ENCODE measurements at regions not wholly inside any gene's neighbourhood (a gene's known extent, or its start where the extent isn't known, plus 50 kb on each side); places are given as distances from the start of the nearest gene placed in this dataset.

DNA sequence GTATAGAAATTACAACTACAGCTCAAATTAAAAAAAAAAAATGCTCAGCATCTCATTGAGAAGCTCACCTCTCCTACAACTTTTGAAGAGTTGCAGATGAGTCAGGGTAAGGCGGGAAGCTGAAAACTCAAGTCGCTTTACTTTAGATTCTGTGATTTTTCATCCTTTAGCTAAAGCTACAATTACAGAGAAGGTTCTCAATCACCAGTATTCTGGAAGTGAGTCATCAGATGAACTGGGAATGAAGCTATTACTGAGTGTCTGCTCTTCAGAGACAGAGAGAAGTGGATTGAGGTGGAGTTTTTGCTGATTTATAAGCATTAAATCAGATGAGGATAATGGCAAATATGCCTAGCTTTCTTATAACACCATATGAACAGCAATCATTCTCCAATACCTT lies 91.9 kb downstream of the TFAP2A start:
- DNase-seq (no peak), ATAC-seq (no peak)
- Mint-ChIP-seq H3K27me3 (peaks cover 0 to 10% (median 0%) of the 10 kb centered on the region in 5 donors), H3K27ac (no peak overlapping the region), H3K4me3 (no peak overlapping the region), H3K36me3 (no peaks in the 10 kb centered on the region), H3K9me3 (peaks cover 0 to 7% (median 2%) of the 10 kb centered on the region in 11 donors), H3K4me1 (no peaks in the 10 kb centered on the region)
- POLR2A ChIA-PET: no interaction called here
- intact Hi-C loops (cut with micrococcal nuclease): no loop called here
- H3K36me3 ChIP-seq (ENCODE audit: control insufficient read depth in 2 of 3, insufficient read depth in 3 of 3, low read length in 3 of 3): no peaks in the 10 kb centered on the region
- peaks cover 0 to 5% (median 0%) of the 10 kb centered on the region in 3 experiments for H3K9me3 ChIP-seq (ENCODE audit: control insufficient read depth in 2 of 3, low read length in 3 of 3)
- H3K4me3 ChIP-seq (ENCODE audit: low read length): no peak overlapping the region
- H3K4me1 ChIP-seq (ENCODE audit: control insufficient read depth in 2 of 2, insufficient read depth in 2 of 2, low read length in 2 of 2): no peaks in the 10 kb centered on the region
- CTCF ChIA-PET: interaction anchor here (0.7 kb wide), 1 partner anchor 16 kb away, joined by 4 read pairs; no protein-coding TSS in a partner anchor
- no peak overlapping the region for H3K27ac ChIP-seq (ENCODE audit: low read depth, low read length)
- no peaks in the 10 kb centered on the region for H3K27me3 ChIP-seq (ENCODE audit: control insufficient read depth in 2 of 2, insufficient read depth in 2 of 2, low read length in 2 of 2)

DNA sequence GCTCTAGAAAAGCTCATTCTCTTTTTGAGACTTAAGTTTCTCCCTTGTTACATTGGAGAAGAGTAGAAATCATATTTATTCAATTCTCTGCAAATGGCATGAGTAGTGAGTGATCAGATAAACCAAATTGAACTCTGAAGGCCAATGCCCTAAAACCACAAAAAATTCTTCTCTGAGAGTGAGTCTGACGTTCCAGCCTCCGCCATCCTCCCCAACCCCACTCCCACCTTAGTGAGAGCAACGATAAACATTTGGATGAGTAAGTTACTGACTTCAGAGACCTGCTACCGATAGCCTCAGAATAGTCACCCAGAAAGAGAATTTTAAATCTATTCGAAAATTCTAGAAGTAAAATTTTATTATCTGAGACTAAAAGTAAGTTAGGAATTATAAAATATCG lies 94.6 kb downstream of the TFAP2A start:
- no peaks in the 10 kb centered on the region for H3K27me3 ChIP-seq (ENCODE audit: control insufficient read depth in 2 of 2, insufficient read depth in 2 of 2, low read length in 2 of 2)
- intact Hi-C loops (cut with micrococcal nuclease): no loop called here
- no peaks in the 10 kb centered on the region for H3K4me1 ChIP-seq (ENCODE audit: control insufficient read depth in 2 of 2, insufficient read depth in 2 of 2, low read length in 2 of 2)
- no peak overlapping the region for H3K27ac Mint-ChIP-seq
- ChIA-PET POLR2A (no interaction called here), CTCF (no interaction called here)
- peaks cover 0 to 7% (median 3%) of the 10 kb centered on the region in 11 donors for H3K9me3 Mint-ChIP-seq
- peaks cover 0 to 14% (median 0%) of the 10 kb centered on the region in 5 donors for H3K27me3 Mint-ChIP-seq
- ATAC-seq (no peak), DNase-seq (no peak)
- no peak overlapping the region for H3K27ac ChIP-seq (ENCODE audit: low read depth, low read length)
- H3K36me3 ChIP-seq (ENCODE audit: control insufficient read depth in 2 of 3, insufficient read depth in 3 of 3, low read length in 3 of 3): no peaks in the 10 kb centered on the region
- H3K36me3 Mint-ChIP-seq: no peaks in the 10 kb centered on the region
- H3K4me3 ChIP-seq (ENCODE audit: low read length): no peak overlapping the region
- H3K4me1 Mint-ChIP-seq: no peaks in the 10 kb centered on the region
- H3K9me3 ChIP-seq (ENCODE audit: control insufficient read depth in 2 of 3, low read length in 3 of 3): peaks cover 0 to 5% (median 0%) of the 10 kb centered on the region in 3 experiments
- H3K4me3 Mint-ChIP-seq: no peak overlapping the region

DNA sequence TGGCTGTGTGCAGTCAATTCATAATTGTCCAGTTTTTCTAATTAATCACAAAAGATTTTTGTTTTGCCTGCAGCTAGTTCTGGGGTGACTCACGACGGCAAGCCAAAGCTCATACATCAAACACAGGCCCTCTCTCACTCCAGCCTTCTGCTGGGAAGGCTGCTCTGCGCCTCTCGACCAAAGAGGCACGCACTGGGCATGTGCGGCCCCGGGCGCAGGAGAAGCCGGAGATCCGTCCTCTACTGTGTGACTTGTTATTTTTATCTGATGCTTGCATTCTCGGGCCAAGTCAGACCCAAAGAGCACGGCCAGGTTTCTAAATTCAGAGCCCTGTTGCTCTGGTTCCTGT lies 98.5 kb downstream of the TFAP2A start:
- no peaks in the 10 kb centered on the region for H3K4me1 ChIP-seq (ENCODE audit: control insufficient read depth in 2 of 2, insufficient read depth in 2 of 2, low read length in 2 of 2)
- no peaks in the 10 kb centered on the region for H3K27me3 ChIP-seq (ENCODE audit: control insufficient read depth in 2 of 2, insufficient read depth in 2 of 2, low read length in 2 of 2)
- no peak overlapping the region for H3K27ac ChIP-seq (ENCODE audit: low read depth, low read length)
- no peak overlapping the region for H3K4me3 ChIP-seq (ENCODE audit: low read length)
- H3K4me1 Mint-ChIP-seq: no peaks in the 10 kb centered on the region
- ChIA-PET CTCF (no interaction called here), POLR2A (no interaction called here)
- peaks cover 0 to 7% (median 3%) of the 10 kb centered on the region in 11 donors for H3K9me3 Mint-ChIP-seq
- H3K36me3 Mint-ChIP-seq: no peaks in the 10 kb centered on the region
- H3K4me3 Mint-ChIP-seq: no peak overlapping the region
- intact Hi-C loops (cut with micrococcal nuclease): no loop called here
- no peak overlapping the region for H3K27ac Mint-ChIP-seq
- DNase-seq: no peak
- H3K27me3 Mint-ChIP-seq: peaks cover 0 to 12% (median 0%) of the 10 kb centered on the region in 5 donors
- no peak for ATAC-seq
- peaks cover 0 to 5% (median 0%) of the 10 kb centered on the region in 3 experiments for H3K9me3 ChIP-seq (ENCODE audit: control insufficient read depth in 2 of 3, low read length in 3 of 3)
- no peaks in the 10 kb centered on the region for H3K36me3 ChIP-seq (ENCODE audit: control insufficient read depth in 2 of 3, insufficient read depth in 3 of 3, low read length in 3 of 3)

DNA sequence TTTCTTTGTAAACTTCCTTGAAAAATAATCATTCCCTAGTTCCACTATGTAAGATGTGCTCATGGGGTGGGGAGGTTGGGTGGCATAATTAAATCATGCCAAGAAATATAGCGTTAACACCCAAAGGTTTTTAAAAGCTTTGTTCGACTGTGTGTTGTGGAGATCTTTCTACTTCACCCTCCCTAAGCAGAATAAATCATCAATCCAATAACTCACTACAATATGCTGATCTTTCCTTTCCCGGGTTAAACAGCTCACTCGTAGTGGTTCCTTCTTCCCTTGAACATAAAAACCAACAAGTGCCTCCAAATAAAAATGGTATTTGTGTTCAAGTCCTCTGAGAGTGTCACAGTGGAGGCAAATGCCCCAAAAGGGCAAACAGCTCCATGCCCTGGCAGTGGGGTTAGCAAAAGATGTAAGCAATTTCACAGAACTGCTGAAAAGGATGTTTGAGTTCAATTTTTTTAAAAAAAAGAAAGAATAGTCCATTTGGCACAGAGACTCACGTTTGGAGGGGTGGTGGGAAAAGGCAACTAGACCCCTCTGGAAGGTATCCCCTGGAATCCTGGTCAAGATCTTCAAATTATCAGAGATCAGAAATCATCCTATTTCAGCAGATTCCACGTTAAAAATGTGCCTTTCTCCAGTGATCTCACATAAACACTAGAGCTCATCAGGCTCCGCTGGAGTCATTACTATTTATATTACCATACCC lies 99.1 kb downstream of the TFAP2A start:
- Histone ChIP-seq H3K27ac (ENCODE audit: low read depth, low read length) (no peak overlapping the region), H3K9me3 (ENCODE audit: control insufficient read depth in 2 of 3, low read length in 3 of 3) (peaks cover 0 to 5% (median 0%) of the 10 kb centered on the region in 3 experiments), H3K4me1 (ENCODE audit: control insufficient read depth in 2 of 2, insufficient read depth in 2 of 2, low read length in 2 of 2) (no peaks in the 10 kb centered on the region), H3K4me3 (ENCODE audit: low read length) (no peak overlapping the region), H3K27me3 (ENCODE audit: control insufficient read depth in 2 of 2, insufficient read depth in 2 of 2, low read length in 2 of 2) (no peaks in the 10 kb centered on the region), H3K36me3 (ENCODE audit: control insufficient read depth in 2 of 3, insufficient read depth in 3 of 3, low read length in 3 of 3) (no peaks in the 10 kb centered on the region)
- Mint-ChIP-seq H3K36me3 (no peaks in the 10 kb centered on the region), H3K9me3 (peaks cover 0 to 7% (median 3%) of the 10 kb centered on the region in 11 donors), H3K4me1 (no peaks in the 10 kb centered on the region), H3K27me3 (peaks cover 0 to 7% (median 0%) of the 10 kb centered on the region in 5 donors), H3K27ac (no peak overlapping the region), H3K4me3 (no peak overlapping the region)
- ChIA-PET POLR2A (no interaction called here), CTCF (no interaction called here)
- intact Hi-C loops (cut with micrococcal nuclease): no loop called here
- ATAC-seq: no peak
- DNase-seq: no peak

DNA sequence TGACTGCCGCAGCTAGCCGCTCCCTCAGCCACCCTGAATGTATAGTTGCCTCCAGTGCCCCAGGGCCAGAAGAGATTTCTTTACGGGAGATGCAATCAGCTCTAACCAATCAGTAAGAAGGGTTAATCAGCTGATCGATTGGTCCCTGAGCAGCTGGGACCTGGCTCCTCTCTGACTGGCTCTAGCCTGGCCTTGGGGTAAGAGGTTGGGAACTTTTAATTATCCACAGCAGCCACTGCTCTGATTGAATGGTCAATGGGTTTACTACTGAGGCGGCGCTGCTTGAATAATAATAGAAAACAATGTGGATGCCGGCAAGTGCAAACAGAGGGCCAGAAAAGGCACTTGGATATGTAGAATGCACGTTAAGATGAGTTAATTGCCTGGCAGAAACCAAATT lies 99.8 kb downstream of the TFAP2A start:
- Mint-ChIP-seq H3K4me1 (no peaks in the 10 kb centered on the region), H3K27ac (no peak overlapping the region), H3K9me3 (peaks cover 0 to 7% (median 3%) of the 10 kb centered on the region in 11 donors), H3K36me3 (no peaks in the 10 kb centered on the region), H3K4me3 (no peak overlapping the region), H3K27me3 (peaks cover 0 to 6% (median 0%) of the 10 kb centered on the region in 5 donors)
- no peaks in the 10 kb centered on the region for H3K27me3 ChIP-seq (ENCODE audit: control insufficient read depth in 2 of 2, insufficient read depth in 2 of 2, low read length in 2 of 2)
- ATAC-seq: no peak
- H3K4me1 ChIP-seq (ENCODE audit: control insufficient read depth in 2 of 2, insufficient read depth in 2 of 2, low read length in 2 of 2): no peaks in the 10 kb centered on the region
- POLR2A ChIA-PET: no interaction called here
- CTCF ChIA-PET: no interaction called here
- no peak overlapping the region for H3K27ac ChIP-seq (ENCODE audit: low read depth, low read length)
- peaks cover 0 to 5% (median 0%) of the 10 kb centered on the region in 3 experiments for H3K9me3 ChIP-seq (ENCODE audit: control insufficient read depth in 2 of 3, low read length in 3 of 3)
- H3K4me3 ChIP-seq (ENCODE audit: low read length): no peak overlapping the region
- no peaks in the 10 kb centered on the region for H3K36me3 ChIP-seq (ENCODE audit: control insufficient read depth in 2 of 3, insufficient read depth in 3 of 3, low read length in 3 of 3)
- DNase-seq: no peak
- intact Hi-C loops (cut with micrococcal nuclease): no loop called here

DNA sequence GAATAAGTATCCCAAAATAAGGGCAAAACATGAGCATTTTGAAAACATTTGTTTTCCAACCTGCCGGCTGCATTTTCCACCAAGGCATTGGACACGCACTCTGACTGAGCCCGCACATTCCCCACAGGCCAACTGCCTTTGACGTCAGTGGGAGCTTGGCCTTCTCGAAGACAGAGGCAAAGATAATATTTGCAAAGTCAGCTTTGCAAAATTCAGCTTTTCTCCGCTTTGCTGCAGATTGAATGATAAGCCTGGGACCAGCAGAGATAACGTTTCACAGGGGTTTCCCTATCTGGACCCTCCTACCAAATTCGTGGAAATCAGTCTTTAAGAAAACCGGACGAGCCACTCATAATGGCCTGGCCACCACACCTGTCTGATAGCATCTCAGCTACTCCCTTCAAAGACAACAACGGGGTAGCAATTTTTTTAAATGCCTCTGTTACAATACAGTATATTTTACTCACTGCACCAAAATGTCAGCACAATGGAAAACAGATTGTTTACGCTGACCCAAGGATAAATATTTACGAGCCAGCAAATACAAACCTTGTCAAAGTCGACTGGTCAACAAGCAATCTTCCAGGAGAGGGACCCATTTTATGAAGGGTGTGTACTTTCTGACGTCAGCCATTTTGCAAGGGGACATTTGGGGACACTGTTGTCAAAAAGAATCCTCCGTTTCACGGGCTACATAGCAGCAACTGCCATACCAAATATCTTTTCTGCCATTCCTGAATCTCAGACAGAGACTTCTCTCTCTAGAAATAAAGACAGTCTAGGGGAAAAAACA lies 100.5 kb downstream of the TFAP2A start:
- H3K27ac ChIP-seq (ENCODE audit: low read depth, low read length): no peak overlapping the region
- Mint-ChIP-seq H3K36me3 (no peaks in the 10 kb centered on the region), H3K4me1 (no peaks in the 10 kb centered on the region), H3K4me3 (no peak overlapping the region), H3K9me3 (peaks cover 0 to 5% (median 2%) of the 10 kb centered on the region in 11 donors), H3K27me3 (peaks cover 0 to 6% (median 0%) of the 10 kb centered on the region in 5 donors), H3K27ac (no peak overlapping the region)
- ChIA-PET CTCF (no interaction called here), POLR2A (no interaction called here)
- H3K4me1 ChIP-seq (ENCODE audit: control insufficient read depth in 2 of 2, insufficient read depth in 2 of 2, low read length in 2 of 2): no peaks in the 10 kb centered on the region
- H3K9me3 ChIP-seq (ENCODE audit: control insufficient read depth in 2 of 3, low read length in 3 of 3): peaks cover 0 to 3% (median 0%) of the 10 kb centered on the region in 3 experiments
- intact Hi-C loops (cut with micrococcal nuclease): no loop called here
- DNase-seq (no peak), ATAC-seq (no peak)
- H3K27me3 ChIP-seq (ENCODE audit: control insufficient read depth in 2 of 2, insufficient read depth in 2 of 2, low read length in 2 of 2): no peaks in the 10 kb centered on the region
- no peaks in the 10 kb centered on the region for H3K36me3 ChIP-seq (ENCODE audit: control insufficient read depth in 2 of 3, insufficient read depth in 3 of 3, low read length in 3 of 3)
- H3K4me3 ChIP-seq (ENCODE audit: low read length): no peak overlapping the region

DNA sequence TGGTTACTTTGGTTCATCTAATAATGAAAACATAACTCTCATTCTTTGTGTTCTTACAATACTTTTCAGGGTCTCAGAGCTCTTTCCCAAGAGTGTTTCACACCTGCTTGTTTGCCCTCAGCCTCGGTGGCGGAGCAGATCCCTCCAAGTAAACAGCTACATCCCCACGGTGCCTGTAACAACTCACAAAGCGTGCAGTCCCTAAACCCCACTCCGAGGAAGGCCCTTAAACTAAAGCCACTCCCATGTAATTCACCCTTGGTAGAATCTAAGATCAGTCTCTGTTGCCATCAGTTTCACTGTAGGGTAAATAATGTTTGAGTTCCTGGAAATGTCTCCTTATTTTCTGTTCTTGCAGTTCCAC lies 101.1 kb downstream of the TFAP2A start:
- Mint-ChIP-seq H3K36me3 (no peaks in the 10 kb centered on the region), H3K4me3 (no peak overlapping the region), H3K27me3 (peaks cover 0 to 6% (median 0%) of the 10 kb centered on the region in 5 donors), H3K27ac (no peak overlapping the region), H3K9me3 (peaks cover 0 to 5% (median 1%) of the 10 kb centered on the region in 11 donors), H3K4me1 (no peaks in the 10 kb centered on the region)
- no peaks in the 10 kb centered on the region for H3K27me3 ChIP-seq (ENCODE audit: control insufficient read depth in 2 of 2, insufficient read depth in 2 of 2, low read length in 2 of 2)
- intact Hi-C loops (cut with micrococcal nuclease): no loop called here
- ChIA-PET CTCF (no interaction called here), POLR2A (no interaction called here)
- DNase-seq: no peak
- H3K9me3 ChIP-seq (ENCODE audit: control insufficient read depth in 2 of 3, low read length in 3 of 3): no peaks in the 10 kb centered on the region
- no peak overlapping the region for H3K4me3 ChIP-seq (ENCODE audit: low read length)
- ATAC-seq: no peak
- no peak overlapping the region for H3K27ac ChIP-seq (ENCODE audit: low read depth, low read length)
- H3K4me1 ChIP-seq (ENCODE audit: control insufficient read depth in 2 of 2, insufficient read depth in 2 of 2, low read length in 2 of 2): no peaks in the 10 kb centered on the region
- H3K36me3 ChIP-seq (ENCODE audit: control insufficient read depth in 2 of 3, insufficient read depth in 3 of 3, low read length in 3 of 3): no peaks in the 10 kb centered on the region
